OCI-LY3 (cell line): ENCODE measurements at regions not wholly inside any gene's neighbourhood (a gene's known extent, or its start where the extent isn't known, plus 50 kb on each side); places are given as distances from the start of the nearest gene placed in this dataset.

Experiments used
- CTCF ChIP-seq: fragments of 200-600, 300-600 bp; sonication (generic); IDR thresholded peaks from 2 replicates; pipeline ENCODE4 v1.5.1; 2014; ENCODE audit warnings: antibody characterized with exemption, low read length, low read depth
- EZH2phosphoT487 ChIP-seq: fragments of 200-600 bp; shearing (Covaris generic); IDR thresholded peaks from 2 replicates; pipeline ENCODE4 v1.6.1; 2018; ENCODE audit warnings: antibody characterized with exemption, mixed run types, low read depth

- TF ChIP-seq CTCF, result no peak
- no peak for TF ChIP-seq EZH2phosphoT487
Measured at GRCh38 chr20:16819483-16819882, 71.3 kb downstream of the OTOR start.
